Neural cell (in vitro differentiated cells): ENCODE measurements at regions not wholly inside any gene's neighbourhood (a gene's known extent, or its start where the extent isn't known, plus 50 kb on each side); places are given as distances from the start of the nearest gene placed in this dataset.

Experiments
- EZH2 ChIP-seq: fragments of 200-600, 300-800 bp; shearing (Covaris generic), sonication (generic); IDR thresholded peaks from 2 replicates; pipeline ENCODE4 v1.6.1; 2014; ENCODE audit warnings: antibody characterized with exemption, low read length, borderline replicate concordance, mild to moderate bottlenecking; ENCODE audit not compliant: insufficient read depth, poor library complexity, severe bottlenecking
- POLR2AphosphoS5 ChIP-seq: IDR thresholded peaks from 2 replicates; pipeline ENCODE4 v1.6.1; 2012
- RAD21 ChIP-seq: fragments of 450-650 bp; conservative IDR thresholded peaks from 2 replicates; pipeline ENCODE4 v1.6.1; 2014; ENCODE audit warnings: antibody characterized with exemption, mild to moderate bottlenecking, moderate library complexity
- SMC3 ChIP-seq: fragments of 450-650 bp; conservative IDR thresholded peaks from 2 replicates; pipeline ENCODE4 v1.6.1; 2014; ENCODE audit warnings: antibody characterized with exemption, mild to moderate bottlenecking, moderate library complexity; ENCODE audit not compliant: poor library complexity
- TAF1 ChIP-seq: IDR thresholded peaks from 2 replicates; pipeline ENCODE4 v1.6.1; 2012; ENCODE audit warnings: low read depth
- TF ChIP-seq, protein P1 (sequence below): fragments of 450-650 bp; IDR thresholded peaks from 2 replicates; pipeline ENCODE4 v1.5.1; 2014; ENCODE audit warnings: antibody characterized with exemption, mild to moderate bottlenecking, moderate library complexity; ENCODE audit not compliant: poor library complexity, severe bottlenecking
- TF ChIP-seq, protein P2 (sequence below): IDR thresholded peaks from 2 replicates; pipeline ENCODE4 v1.6.1; 2012; ENCODE audit warnings: borderline replicate concordance

DNA sequence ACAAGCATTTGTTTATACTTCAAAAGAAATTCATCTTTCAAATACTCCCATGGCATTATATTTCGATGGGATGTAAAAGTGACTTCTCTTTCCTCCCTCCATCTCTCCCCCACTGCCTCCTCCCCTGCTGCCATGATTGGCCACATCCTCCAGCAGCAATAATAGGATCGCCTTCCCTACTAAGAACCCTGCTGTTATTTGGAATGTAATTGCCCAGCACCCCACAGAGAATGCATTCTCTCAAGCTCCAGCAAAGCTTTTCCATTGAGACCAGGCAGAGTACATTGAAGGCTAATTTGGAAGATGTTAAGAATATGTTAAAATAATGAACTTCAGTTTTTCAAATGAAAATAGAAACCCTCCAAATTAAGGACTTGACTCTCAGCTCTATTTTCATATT lies 375.4 kb upstream of the ACVR2A start:
- TF ChIP-seq, protein P1, sequence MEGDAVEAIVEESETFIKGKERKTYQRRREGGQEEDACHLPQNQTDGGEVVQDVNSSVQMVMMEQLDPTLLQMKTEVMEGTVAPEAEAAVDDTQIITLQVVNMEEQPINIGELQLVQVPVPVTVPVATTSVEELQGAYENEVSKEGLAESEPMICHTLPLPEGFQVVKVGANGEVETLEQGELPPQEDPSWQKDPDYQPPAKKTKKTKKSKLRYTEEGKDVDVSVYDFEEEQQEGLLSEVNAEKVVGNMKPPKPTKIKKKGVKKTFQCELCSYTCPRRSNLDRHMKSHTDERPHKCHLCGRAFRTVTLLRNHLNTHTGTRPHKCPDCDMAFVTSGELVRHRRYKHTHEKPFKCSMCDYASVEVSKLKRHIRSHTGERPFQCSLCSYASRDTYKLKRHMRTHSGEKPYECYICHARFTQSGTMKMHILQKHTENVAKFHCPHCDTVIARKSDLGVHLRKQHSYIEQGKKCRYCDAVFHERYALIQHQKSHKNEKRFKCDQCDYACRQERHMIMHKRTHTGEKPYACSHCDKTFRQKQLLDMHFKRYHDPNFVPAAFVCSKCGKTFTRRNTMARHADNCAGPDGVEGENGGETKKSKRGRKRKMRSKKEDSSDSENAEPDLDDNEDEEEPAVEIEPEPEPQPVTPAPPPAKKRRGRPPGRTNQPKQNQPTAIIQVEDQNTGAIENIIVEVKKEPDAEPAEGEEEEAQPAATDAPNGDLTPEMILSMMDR, result no peak
- TF ChIP-seq RAD21 (no peak), EZH2 (no peak), POLR2AphosphoS5 (peak; percentile 65), SMC3 (no peak), TAF1 (no peak)
- TF ChIP-seq, protein P2, sequence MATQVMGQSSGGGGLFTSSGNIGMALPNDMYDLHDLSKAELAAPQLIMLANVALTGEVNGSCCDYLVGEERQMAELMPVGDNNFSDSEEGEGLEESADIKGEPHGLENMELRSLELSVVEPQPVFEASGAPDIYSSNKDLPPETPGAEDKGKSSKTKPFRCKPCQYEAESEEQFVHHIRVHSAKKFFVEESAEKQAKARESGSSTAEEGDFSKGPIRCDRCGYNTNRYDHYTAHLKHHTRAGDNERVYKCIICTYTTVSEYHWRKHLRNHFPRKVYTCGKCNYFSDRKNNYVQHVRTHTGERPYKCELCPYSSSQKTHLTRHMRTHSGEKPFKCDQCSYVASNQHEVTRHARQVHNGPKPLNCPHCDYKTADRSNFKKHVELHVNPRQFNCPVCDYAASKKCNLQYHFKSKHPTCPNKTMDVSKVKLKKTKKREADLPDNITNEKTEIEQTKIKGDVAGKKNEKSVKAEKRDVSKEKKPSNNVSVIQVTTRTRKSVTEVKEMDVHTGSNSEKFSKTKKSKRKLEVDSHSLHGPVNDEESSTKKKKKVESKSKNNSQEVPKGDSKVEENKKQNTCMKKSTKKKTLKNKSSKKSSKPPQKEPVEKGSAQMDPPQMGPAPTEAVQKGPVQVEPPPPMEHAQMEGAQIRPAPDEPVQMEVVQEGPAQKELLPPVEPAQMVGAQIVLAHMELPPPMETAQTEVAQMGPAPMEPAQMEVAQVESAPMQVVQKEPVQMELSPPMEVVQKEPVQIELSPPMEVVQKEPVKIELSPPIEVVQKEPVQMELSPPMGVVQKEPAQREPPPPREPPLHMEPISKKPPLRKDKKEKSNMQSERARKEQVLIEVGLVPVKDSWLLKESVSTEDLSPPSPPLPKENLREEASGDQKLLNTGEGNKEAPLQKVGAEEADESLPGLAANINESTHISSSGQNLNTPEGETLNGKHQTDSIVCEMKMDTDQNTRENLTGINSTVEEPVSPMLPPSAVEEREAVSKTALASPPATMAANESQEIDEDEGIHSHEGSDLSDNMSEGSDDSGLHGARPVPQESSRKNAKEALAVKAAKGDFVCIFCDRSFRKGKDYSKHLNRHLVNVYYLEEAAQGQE, result no peak
